ENCODE measurements at regions not wholly inside any gene's neighbourhood (a gene's known extent, or its start where the extent isn't known, plus 50 kb on each side); places are given as distances from the start of the nearest gene placed in this dataset.

GRCh38 chr1:36557041-36558000 lies 74.6 kb upstream of the CSF3R start:
- no peak for FAIRE-seq
- H2BK120ac ChIP-seq (replicated peaks; ENCODE audit: low read depth, low read length), result no peak overlapping the region
- no peak overlapping the region for H3K14ac ChIP-seq (ENCODE audit: insufficient read length)
- no peak overlapping the region for H2BK15ac ChIP-seq (ENCODE audit: low read length)
- DNase-seq (ENCODE audit: low read depth in 1 of 2, low spot score in 2 of 2), result no peak
- WGBS, 2 experiments (ENCODE audit: extremely low coverage in 1 of 2, insufficient coverage in 1 of 2, insufficient read length in 1 of 2, insufficient replicate concordance in 2 of 2, low coverage in 1 of 2, low lambda C conversion rate in 2 of 2, missing lambda C conversion rate in 1 of 2), result 81% methylated on average over 14 of the region's 14 CpGs; no CpG with 5 or more reads in 1 of the 2 experiments
- no peak overlapping the region for H3K27ac ChIP-seq (ENCODE audit: low read depth, low read length)
- no peak overlapping the region for H3K4ac ChIP-seq (replicated peaks; ENCODE audit: insufficient read length, low read depth, low read length)
- H3K36me3 ChIP-seq (ENCODE audit: control insufficient read depth in 2 of 4, insufficient read depth in 4 of 4, low read length in 3 of 4), result no peaks in the 10 kb centered on the region
- H3K27me3 ChIP-seq (replicated peaks in 1 of 4; ENCODE audit: control insufficient read depth in 3 of 4, extremely low read depth in 1 of 4, insufficient read depth in 3 of 4, low read length in 3 of 4), result peaks cover 0 to 5% (median 2%) of the 10 kb centered on the region in 4 experiments; a peak in 4 of 7 replicates
- no peak overlapping the region for H4K91ac ChIP-seq (replicated peaks; ENCODE audit: insufficient read length, low read length)
- TF ChIP-seq USF2 (IDR thresholded peaks at IDR 0.05; ENCODE audit: low read length), result no peak
- H3K4me3 ChIP-seq (ENCODE audit: extremely low read depth in 1 of 4, insufficient read depth in 2 of 4, low read depth in 3 of 4, low read length in 4 of 4), result no peak overlapping the region
- H2BK20ac ChIP-seq (ENCODE audit: low read length), result no peak overlapping the region
- POLR2A ChIA-PET (ENCODE audit: partially characterized antibody), result no interaction called here
- no peak overlapping the region for H2BK5ac ChIP-seq (ENCODE audit: low read depth, low read length)
- no peak overlapping the region for H3K56ac ChIP-seq (replicated peaks; ENCODE audit: insufficient read length, low read depth, low read length)
- H2AK5ac ChIP-seq (ENCODE audit: low read depth, low read length), result no peak overlapping the region
- H3K4me2 ChIP-seq (ENCODE audit: insufficient read depth in 1 of 2, low read depth in 2 of 2, low read length in 2 of 2), result no peak overlapping the region
- CTCF ChIA-PET (ENCODE audit: partially characterized antibody), result interaction anchor here (1.1 to 11.8 kb wide), 10 partner anchors 9 to 75 kb away, joined by 3 to 125 read pairs (median 4); partner anchors contain the start of gene CSF3R
- no peaks in the 10 kb centered on the region for H3K4me1 ChIP-seq (replicated peaks in 1 of 4; ENCODE audit: control insufficient read depth in 3 of 4, insufficient read depth in 4 of 4, low read length in 3 of 4)
- H4K20me1 ChIP-seq (replicated peaks in 1 of 2; ENCODE audit: control insufficient read depth in 1 of 2, insufficient read depth in 2 of 2, low read length in 2 of 2), result peaks cover 0 to 2% of the 10 kb centered on the region in 2 experiments
- H4K8ac ChIP-seq (ENCODE audit: extremely low read depth, insufficient read depth, low read length), result no peak overlapping the region
- no peak overlapping the region; the same call in 1 of the 2 replicates for H2BK12ac ChIP-seq (ENCODE audit: low read depth, low read length)
- H3K18ac ChIP-seq (ENCODE audit: extremely low read depth, low read length), result no peak overlapping the region
- no peak overlapping the region for H3K23ac ChIP-seq (ENCODE audit: insufficient read length)
- H3K9me3 ChIP-seq (ENCODE audit: insufficient read depth in 2 of 2, low read depth in 1 of 2, low read length in 1 of 2), result no peaks in the 10 kb centered on the region
- H2AFZ ChIP-seq (ENCODE audit: low read length), result no peak overlapping the region
- H3K79me1 ChIP-seq (ENCODE audit: low read depth, low read length), result no peaks in the 10 kb centered on the region
- no peak overlapping the region for H4K5ac ChIP-seq (ENCODE audit: insufficient read length, low read depth, low read length)
- no peak overlapping the region for H3K9ac ChIP-seq (replicated peaks in 1 of 4; ENCODE audit: extremely low read depth in 1 of 4, low read depth in 3 of 4, low read length in 3 of 4)
- H3K23me2 ChIP-seq (ENCODE audit: low read depth, low read length), result peaks cover 2% of the 10 kb centered on the region; the same call in 1 of the 2 replicates
- H3K79me2 ChIP-seq (ENCODE audit: control insufficient read depth in 1 of 2, insufficient read depth in 2 of 2, low read length in 2 of 2), result no peaks in the 10 kb centered on the region

Measured in H1 (cell line).